Osteoblast (primary cell): ENCODE measurements at regions not wholly inside any gene's neighbourhood (a gene's known extent, or its start where the extent isn't known, plus 50 kb on each side); places are given as distances from the start of the nearest gene placed in this dataset.

Experiments used
- DNase-seq: peaks from one replicate; pipeline ENCODE4 v3.0.0; 2011; ENCODE audit warnings: low spot score, mixed read lengths; ENCODE audit not compliant: insufficient read length; ENCODE audit errors: missing footprints
- H2AFZ ChIP-seq: 2 replicates; pipeline ENCODE4 v1.6.0; 2011; ENCODE audit warnings: mild to moderate bottlenecking, low read length
- H3K27ac ChIP-seq: 2 replicates; pipeline ENCODE4 v1.5.1; 2011; ENCODE audit warnings: mild to moderate bottlenecking, low read depth, low read length, moderate library complexity
- H3K27me3 ChIP-seq: 2 replicates; pipeline ENCODE4 v1.6.0; 2012; ENCODE audit warnings: mild to moderate bottlenecking, control low read depth, inconsistent platforms, low read length, moderate library complexity; ENCODE audit not compliant: insufficient read depth
- H3K36me3 ChIP-seq: 2 replicates; pipeline ENCODE4 v1.5.1; 2011; ENCODE audit warnings: mild to moderate bottlenecking, low read length, control low read depth, moderate library complexity; ENCODE audit not compliant: insufficient read depth
- H3K4me1 ChIP-seq: 2 replicates; pipeline ENCODE4 v1.5.1; 2011; ENCODE audit warnings: mild to moderate bottlenecking, low read length, control low read depth, moderate library complexity; ENCODE audit not compliant: insufficient read depth
- H3K4me2 ChIP-seq: 2 replicates; pipeline ENCODE4 v1.6.0; 2011; ENCODE audit warnings: mild to moderate bottlenecking, low read length; ENCODE audit not compliant: insufficient read depth
- H3K4me3 ChIP-seq: fragments of 200-600 bp; sonication (generic); 3 replicates; pipeline ENCODE4 v1.5.1; 2012; ENCODE audit warnings: mild to moderate bottlenecking, low read length, inconsistent platforms; ENCODE audit not compliant: insufficient read depth
- H3K79me2 ChIP-seq: 2 replicates; pipeline ENCODE4 v1.6.0; 2012; ENCODE audit warnings: mild to moderate bottlenecking, low read length, control low read depth, inconsistent platforms; ENCODE audit not compliant: insufficient read depth
- H3K9me3 ChIP-seq: 2 replicates; pipeline ENCODE4 v1.5.1; 2011; ENCODE audit warnings: low read depth, low read length, control low read depth
- H4K20me1 ChIP-seq: 2 replicates; pipeline ENCODE4 v1.6.0; 2012; ENCODE audit warnings: mild to moderate bottlenecking, low read length, control low read depth; ENCODE audit not compliant: insufficient read depth
- TF ChIP-seq, protein P1 (sequence below): IDR thresholded peaks from 2 replicates; pipeline ENCODE4 v1.5.1; 2011; ENCODE audit warnings: mild to moderate bottlenecking, low read depth, low read length, moderate library complexity; ENCODE audit errors: extremely low read depth

DNA sequence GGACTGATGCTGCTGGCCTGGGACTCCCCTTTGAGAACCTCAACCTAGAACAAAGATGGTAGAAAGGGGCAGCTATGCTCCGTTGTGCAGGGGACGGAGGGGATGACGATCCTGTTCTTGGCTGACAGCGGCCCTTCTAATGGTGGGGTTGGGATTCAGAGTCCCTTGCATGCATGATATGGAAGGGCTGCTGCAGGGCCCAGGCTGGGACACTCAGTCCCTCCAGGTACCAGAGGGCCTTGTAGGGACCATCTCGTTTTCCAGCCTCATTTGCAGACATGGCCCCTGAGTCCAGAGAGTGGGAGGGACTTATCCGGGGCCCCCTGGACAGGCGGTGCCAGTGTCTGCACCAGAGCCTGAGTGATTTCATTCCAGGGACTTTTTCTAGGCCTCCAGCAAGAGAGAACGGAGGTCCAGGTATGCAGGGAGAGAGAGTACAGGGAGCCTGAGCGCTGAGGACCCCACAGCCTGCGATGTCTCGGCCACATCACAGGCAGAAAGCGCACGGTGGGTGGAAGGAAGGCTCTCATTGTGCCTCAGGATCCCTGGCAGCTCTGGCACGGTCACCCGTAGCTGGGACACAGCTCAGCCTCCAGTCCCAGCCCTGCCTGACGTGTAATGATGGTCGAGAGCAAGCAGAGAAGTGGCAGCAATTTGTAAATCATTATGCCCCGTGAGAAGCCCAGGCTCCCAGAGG, 860.8 kb downstream of the TBC1D22A start:
- no peak for DNase-seq
- peaks cover 5% of the 10 kb centered on the region for H3K9me3 ChIP-seq

DNA sequence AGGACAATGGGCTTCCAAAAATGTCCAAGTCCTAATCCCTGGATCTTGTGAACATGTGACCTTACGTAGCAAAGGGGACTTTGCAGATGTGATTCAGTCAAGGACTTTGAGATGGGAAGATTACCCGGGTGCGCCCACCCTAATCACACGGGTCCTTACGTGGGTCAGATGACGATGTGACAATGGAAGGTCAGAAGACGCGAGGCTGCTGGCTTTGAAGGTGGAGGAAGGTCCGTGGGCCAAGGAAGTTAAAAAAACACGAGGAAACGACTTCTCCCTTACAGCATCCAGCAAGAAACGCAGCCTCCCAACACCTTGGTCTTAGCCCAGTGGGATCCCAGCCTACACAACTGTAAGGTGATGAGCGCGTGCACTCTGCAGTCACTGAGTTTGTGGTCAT, 860.1 kb downstream of the TBC1D22A start:
- Histone ChIP-seq H3K4me2 (no peak overlapping the region), H4K20me1 (no peaks in the 10 kb centered on the region), H3K27ac (no peak overlapping the region), H3K79me2 (no peaks in the 10 kb centered on the region), H3K27me3 (no peaks in the 10 kb centered on the region), H3K9me3 (peaks cover 3% of the 10 kb centered on the region), H3K36me3 (no peaks in the 10 kb centered on the region), H3K4me1 (no peaks in the 10 kb centered on the region), H2AFZ (no peak overlapping the region), H3K4me3 (no peak overlapping the region)
- TF ChIP-seq, protein P1, sequence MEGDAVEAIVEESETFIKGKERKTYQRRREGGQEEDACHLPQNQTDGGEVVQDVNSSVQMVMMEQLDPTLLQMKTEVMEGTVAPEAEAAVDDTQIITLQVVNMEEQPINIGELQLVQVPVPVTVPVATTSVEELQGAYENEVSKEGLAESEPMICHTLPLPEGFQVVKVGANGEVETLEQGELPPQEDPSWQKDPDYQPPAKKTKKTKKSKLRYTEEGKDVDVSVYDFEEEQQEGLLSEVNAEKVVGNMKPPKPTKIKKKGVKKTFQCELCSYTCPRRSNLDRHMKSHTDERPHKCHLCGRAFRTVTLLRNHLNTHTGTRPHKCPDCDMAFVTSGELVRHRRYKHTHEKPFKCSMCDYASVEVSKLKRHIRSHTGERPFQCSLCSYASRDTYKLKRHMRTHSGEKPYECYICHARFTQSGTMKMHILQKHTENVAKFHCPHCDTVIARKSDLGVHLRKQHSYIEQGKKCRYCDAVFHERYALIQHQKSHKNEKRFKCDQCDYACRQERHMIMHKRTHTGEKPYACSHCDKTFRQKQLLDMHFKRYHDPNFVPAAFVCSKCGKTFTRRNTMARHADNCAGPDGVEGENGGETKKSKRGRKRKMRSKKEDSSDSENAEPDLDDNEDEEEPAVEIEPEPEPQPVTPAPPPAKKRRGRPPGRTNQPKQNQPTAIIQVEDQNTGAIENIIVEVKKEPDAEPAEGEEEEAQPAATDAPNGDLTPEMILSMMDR = no peak
- DNase-seq = no peak

More for the DNA sequence above, 860.8 kb downstream of the TBC1D22A start:
- Histone ChIP-seq H2AFZ (no peak overlapping the region), H3K27me3 (no peaks in the 10 kb centered on the region), H3K36me3 (no peaks in the 10 kb centered on the region), H3K27ac (no peak overlapping the region), H3K4me1 (no peaks in the 10 kb centered on the region), H3K4me2 (no peak overlapping the region), H3K79me2 (no peaks in the 10 kb centered on the region), H3K4me3 (no peak overlapping the region), H4K20me1 (no peaks in the 10 kb centered on the region)
- TF ChIP-seq, protein P1 = no peak

DNA sequence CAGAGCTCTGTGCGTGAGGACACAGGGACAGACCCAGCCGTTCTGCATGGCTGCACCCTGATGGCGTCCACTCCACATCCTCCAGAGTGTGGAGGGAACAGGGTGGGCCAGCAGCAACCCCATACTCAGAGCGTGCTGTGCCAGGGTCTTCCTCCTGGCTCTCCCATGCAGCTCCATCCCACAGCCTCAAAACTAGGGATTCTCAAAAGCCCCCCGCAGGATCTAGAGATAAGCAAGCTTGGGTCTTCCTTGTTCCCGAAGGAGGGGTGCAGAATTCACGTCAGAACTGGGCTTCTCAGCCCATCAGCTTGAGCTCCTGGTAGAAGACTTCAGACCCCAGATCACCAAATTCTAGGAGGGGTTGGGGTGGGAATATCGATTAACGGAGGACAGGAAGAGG, 858.8 kb downstream of the TBC1D22A start:
- no peak overlapping the region for H3K4me3 ChIP-seq
- H3K79me2 ChIP-seq = no peaks in the 10 kb centered on the region
- TF ChIP-seq, protein P1 = no peak
- no peaks in the 10 kb centered on the region for H4K20me1 ChIP-seq
- no peak for DNase-seq
- no peaks in the 10 kb centered on the region for H3K36me3 ChIP-seq
- H3K4me2 ChIP-seq = no peak overlapping the region
- no peak overlapping the region for H2AFZ ChIP-seq
- H3K27ac ChIP-seq = no peak overlapping the region
- H3K9me3 ChIP-seq = no peaks in the 10 kb centered on the region
- H3K27me3 ChIP-seq = no peaks in the 10 kb centered on the region
- H3K4me1 ChIP-seq = no peaks in the 10 kb centered on the region

DNA sequence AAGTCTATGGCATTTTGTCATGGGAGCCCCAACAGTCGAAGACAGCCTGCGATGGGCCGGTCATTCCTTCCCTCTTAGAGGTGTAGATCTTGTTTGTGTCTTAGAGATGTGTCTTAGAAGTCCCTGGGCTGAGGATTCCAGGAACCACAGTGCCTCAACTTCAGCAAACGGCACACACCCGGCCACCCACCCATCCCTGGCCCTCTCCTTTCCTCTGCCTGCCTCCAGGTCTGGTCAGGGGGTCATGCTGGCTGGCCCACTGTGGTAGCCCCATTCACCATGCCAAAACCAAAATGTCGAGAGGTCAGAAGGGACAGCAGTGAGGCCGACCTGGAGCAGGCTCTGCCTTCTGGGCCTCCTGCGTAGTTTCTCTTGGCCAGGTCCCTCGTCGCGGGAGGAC, 857.9 kb downstream of the TBC1D22A start:
- no peak for DNase-seq
- H4K20me1 ChIP-seq = no peaks in the 10 kb centered on the region
- no peak overlapping the region for H2AFZ ChIP-seq
- no peak overlapping the region for H3K27ac ChIP-seq
- no peaks in the 10 kb centered on the region for H3K79me2 ChIP-seq
- H3K4me3 ChIP-seq = no peak overlapping the region
- TF ChIP-seq, protein P1 = no peak
- H3K36me3 ChIP-seq = no peaks in the 10 kb centered on the region
- H3K4me2 ChIP-seq = no peak overlapping the region
- H3K27me3 ChIP-seq = no peaks in the 10 kb centered on the region
- H3K4me1 ChIP-seq = no peaks in the 10 kb centered on the region
- no peaks in the 10 kb centered on the region for H3K9me3 ChIP-seq
